22Rv1 (cell line): ENCODE measurements at regions not wholly inside any gene's neighbourhood (a gene's known extent, or its start where the extent isn't known, plus 50 kb on each side); places are given as distances from the start of the nearest gene placed in this dataset.

Experiments
- ZFX ChIP-seq: fragments of 450-650 bp; IDR thresholded peaks from 2 replicates; pipeline ENCODE4 v1.6.1; 2017; ENCODE audit warnings: antibody characterized with exemption, borderline replicate concordance
- TF ChIP-seq, protein P1 (sequence below): fragments of 450-650 bp; IDR thresholded peaks from 2 replicates; pipeline ENCODE4 v1.5.1; 2017; ENCODE audit warnings: mild to moderate bottlenecking

DNA sequence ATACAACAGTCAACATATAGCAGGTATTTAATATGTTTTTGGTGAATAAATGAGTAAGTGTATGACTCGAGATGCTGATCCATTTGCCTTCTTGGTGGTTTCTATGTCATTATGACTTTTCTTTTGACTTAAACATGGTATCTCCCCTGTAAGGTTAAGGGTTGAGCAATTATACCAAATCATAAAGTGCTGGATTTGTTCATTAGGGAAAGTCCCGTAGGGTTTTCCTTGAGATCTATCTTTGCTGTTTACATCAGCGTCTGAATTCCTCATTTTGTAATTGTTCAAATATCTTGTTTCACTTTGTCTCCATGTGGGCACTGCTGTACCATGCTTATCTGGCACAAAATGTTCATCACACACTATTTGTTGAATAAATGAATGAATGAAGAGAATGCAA lies 562.6 kb downstream of the EDEM1 start:
- TF ChIP-seq, protein P1, sequence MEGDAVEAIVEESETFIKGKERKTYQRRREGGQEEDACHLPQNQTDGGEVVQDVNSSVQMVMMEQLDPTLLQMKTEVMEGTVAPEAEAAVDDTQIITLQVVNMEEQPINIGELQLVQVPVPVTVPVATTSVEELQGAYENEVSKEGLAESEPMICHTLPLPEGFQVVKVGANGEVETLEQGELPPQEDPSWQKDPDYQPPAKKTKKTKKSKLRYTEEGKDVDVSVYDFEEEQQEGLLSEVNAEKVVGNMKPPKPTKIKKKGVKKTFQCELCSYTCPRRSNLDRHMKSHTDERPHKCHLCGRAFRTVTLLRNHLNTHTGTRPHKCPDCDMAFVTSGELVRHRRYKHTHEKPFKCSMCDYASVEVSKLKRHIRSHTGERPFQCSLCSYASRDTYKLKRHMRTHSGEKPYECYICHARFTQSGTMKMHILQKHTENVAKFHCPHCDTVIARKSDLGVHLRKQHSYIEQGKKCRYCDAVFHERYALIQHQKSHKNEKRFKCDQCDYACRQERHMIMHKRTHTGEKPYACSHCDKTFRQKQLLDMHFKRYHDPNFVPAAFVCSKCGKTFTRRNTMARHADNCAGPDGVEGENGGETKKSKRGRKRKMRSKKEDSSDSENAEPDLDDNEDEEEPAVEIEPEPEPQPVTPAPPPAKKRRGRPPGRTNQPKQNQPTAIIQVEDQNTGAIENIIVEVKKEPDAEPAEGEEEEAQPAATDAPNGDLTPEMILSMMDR: no peak
- TF ChIP-seq ZFX: no peak
